ENCODE measurements at regions not wholly inside any gene's neighbourhood (a gene's known extent, or its start where the extent isn't known, plus 50 kb on each side); places are given as distances from the start of the nearest gene placed in this dataset.

GRCh38 chr7:92953657-92954056 lies 117.3 kb upstream of the CDK6 start:
- TF ChIP-seq, protein P1, sequence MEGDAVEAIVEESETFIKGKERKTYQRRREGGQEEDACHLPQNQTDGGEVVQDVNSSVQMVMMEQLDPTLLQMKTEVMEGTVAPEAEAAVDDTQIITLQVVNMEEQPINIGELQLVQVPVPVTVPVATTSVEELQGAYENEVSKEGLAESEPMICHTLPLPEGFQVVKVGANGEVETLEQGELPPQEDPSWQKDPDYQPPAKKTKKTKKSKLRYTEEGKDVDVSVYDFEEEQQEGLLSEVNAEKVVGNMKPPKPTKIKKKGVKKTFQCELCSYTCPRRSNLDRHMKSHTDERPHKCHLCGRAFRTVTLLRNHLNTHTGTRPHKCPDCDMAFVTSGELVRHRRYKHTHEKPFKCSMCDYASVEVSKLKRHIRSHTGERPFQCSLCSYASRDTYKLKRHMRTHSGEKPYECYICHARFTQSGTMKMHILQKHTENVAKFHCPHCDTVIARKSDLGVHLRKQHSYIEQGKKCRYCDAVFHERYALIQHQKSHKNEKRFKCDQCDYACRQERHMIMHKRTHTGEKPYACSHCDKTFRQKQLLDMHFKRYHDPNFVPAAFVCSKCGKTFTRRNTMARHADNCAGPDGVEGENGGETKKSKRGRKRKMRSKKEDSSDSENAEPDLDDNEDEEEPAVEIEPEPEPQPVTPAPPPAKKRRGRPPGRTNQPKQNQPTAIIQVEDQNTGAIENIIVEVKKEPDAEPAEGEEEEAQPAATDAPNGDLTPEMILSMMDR (optimal IDR thresholded peaks at IDR 0.05 in 1 of 3, IDR thresholded peaks at IDR 0.05 in 1 of 3, conservative IDR thresholded peaks at IDR 0.05 in 1 of 3; ENCODE audit: extremely low read depth in 1 of 3, insufficient read depth in 2 of 3, low read length in 3 of 3): no peak
- TF ChIP-seq EZH2 (IDR thresholded peaks at IDR 0.05; ENCODE audit: low read length): no peak

Data from keratinocyte (primary cell).